MM.1S (cell line): ENCODE measurements at regions not wholly inside any gene's neighbourhood (a gene's known extent, or its start where the extent isn't known, plus 50 kb on each side); places are given as distances from the start of the nearest gene placed in this dataset.

Experiments used
- EZH2 ChIP-seq: fragments of 300-600 bp; sonication (generic); optimal IDR thresholded peaks from 2 replicates; pipeline ENCODE3; 2017; ENCODE audit warnings: low read depth, mild to moderate bottlenecking, antibody characterized with exemption, low read length, mixed read lengths
- EZH2phosphoT487 ChIP-seq: fragments of 300-600 bp; sonication (generic); IDR thresholded peaks from 2 replicates; pipeline ENCODE4 v1.6.1; 2018; ENCODE audit warnings: antibody characterized with exemption, low read length
- TF ChIP-seq, protein P1 (sequence below): fragments of 300-600 bp; sonication (generic); IDR thresholded peaks from 2 replicates; pipeline ENCODE4 v1.5.1; 2016; ENCODE audit warnings: antibody characterized with exemption, low read length, mixed read lengths

DNA sequence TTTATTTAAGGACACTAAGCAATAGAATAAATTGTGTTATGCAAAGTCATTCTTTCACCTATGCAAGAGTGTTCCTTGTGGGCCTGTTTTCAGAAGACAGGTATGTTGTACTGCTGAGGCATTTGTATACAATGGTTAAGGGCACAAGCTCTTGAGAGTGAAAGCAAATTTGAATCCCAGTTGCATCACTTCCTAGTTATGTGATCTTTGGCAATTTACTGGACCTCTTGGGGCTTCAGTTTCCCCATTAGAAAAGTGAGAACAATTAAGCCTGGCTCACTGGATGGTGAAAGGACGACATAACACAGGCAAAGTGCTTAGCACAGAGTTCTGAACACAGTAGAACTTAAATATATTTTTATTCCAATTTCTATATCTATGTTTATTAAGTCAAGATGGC, 117.4 kb downstream of the EFHB start:
- TF ChIP-seq EZH2 (no peak), EZH2phosphoT487 (no peak)
- TF ChIP-seq, protein P1, sequence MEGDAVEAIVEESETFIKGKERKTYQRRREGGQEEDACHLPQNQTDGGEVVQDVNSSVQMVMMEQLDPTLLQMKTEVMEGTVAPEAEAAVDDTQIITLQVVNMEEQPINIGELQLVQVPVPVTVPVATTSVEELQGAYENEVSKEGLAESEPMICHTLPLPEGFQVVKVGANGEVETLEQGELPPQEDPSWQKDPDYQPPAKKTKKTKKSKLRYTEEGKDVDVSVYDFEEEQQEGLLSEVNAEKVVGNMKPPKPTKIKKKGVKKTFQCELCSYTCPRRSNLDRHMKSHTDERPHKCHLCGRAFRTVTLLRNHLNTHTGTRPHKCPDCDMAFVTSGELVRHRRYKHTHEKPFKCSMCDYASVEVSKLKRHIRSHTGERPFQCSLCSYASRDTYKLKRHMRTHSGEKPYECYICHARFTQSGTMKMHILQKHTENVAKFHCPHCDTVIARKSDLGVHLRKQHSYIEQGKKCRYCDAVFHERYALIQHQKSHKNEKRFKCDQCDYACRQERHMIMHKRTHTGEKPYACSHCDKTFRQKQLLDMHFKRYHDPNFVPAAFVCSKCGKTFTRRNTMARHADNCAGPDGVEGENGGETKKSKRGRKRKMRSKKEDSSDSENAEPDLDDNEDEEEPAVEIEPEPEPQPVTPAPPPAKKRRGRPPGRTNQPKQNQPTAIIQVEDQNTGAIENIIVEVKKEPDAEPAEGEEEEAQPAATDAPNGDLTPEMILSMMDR, result no peak
